ENCODE measurements at regions not wholly inside any gene's neighbourhood (a gene's known extent, or its start where the extent isn't known, plus 50 kb on each side); places are given as distances from the start of the nearest gene placed in this dataset.

DNA sequence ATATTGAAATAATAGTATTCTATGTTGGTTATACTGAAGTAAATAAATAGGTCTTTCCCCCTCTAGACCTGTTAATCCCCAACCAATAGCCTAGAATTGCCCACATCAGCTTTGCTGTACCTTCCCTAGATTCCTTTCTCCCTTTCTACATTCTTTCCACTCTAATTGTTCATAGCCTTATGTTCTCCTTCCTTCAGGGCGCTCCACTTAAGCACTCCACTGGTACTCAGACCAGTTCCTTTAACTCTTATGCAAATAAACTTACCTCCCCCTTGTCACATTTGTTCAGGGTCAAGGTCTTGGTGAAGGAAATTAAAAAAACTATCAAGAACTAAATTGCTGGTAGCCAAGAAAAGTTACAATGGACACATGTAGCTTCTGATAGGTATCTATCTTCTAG, 294.8 kb downstream of the UTP18 start:
- no peak overlapping the region for H3K4me3 Mint-ChIP-seq
- ATAC-seq (no peak), DNase-seq (no peak)
- peaks cover 18 to 35% (median 21%) of the 10 kb centered on the region in 5 donors for H3K27me3 Mint-ChIP-seq
- POLR2A ChIA-PET = no interaction called here
- H3K9me3 Mint-ChIP-seq = no peaks in the 10 kb centered on the region
- no peaks in the 10 kb centered on the region for H3K36me3 Mint-ChIP-seq
- H3K27ac Mint-ChIP-seq = no peak overlapping the region
- H3K4me1 Mint-ChIP-seq = no peaks in the 10 kb centered on the region

DNA sequence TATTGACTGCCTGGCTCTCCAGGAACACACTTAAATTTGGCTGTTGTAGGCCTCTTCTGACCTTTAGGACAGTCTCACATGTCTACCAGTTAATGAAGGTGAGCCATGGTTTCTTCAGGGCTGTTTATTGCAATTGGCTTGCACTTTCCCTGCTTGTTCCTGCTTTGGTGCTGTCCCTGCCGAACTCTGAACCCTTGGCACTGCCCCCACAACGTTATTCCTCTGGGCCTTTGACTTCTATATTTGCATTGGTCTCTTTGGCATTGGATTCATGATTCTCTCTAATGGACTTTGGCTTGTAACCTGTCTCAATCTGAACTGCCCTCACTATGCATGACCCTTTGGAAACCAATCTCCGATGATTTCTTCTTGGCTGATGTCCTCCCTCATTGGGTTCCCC, 299.4 kb downstream of the UTP18 start:
- H3K27me3 Mint-ChIP-seq = peaks cover 23 to 63% (median 28%) of the 10 kb centered on the region in 5 donors
- no peak overlapping the region for H3K4me3 Mint-ChIP-seq
- DNase-seq (no peak), ATAC-seq (no peak)
- no peaks in the 10 kb centered on the region for H3K4me1 Mint-ChIP-seq
- no peak overlapping the region for H3K27ac Mint-ChIP-seq
- POLR2A ChIA-PET = no interaction called here
- no peaks in the 10 kb centered on the region for H3K9me3 Mint-ChIP-seq
- H3K36me3 Mint-ChIP-seq = no peaks in the 10 kb centered on the region

DNA sequence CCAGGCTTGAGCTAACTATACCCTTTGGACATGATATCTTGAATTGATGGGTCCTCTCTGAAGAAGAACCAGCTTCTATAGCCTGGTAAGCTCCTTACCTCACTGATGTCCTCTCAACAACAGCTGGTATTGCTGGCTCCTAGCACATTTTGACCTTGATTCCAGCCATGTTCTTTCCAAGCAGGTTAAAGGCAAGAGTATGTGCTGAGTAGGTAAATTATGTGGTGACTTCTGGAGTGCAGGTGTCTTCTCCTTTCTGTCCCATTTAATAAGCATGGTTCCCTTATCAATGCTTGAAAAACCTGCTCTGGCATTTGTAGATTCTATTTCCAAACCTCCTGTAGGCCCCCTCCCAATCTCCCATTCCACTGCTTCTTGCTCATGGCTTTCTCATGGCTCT, 300.1 kb downstream of the UTP18 start:
- H3K9me3 Mint-ChIP-seq = no peaks in the 10 kb centered on the region
- H3K27ac Mint-ChIP-seq = no peak overlapping the region
- H3K27me3 Mint-ChIP-seq = peaks cover 19 to 57% (median 25%) of the 10 kb centered on the region in 5 donors
- DNase-seq = no peak
- H3K4me3 Mint-ChIP-seq = no peak overlapping the region
- no peaks in the 10 kb centered on the region for H3K4me1 Mint-ChIP-seq
- no peak for ATAC-seq
- H3K36me3 Mint-ChIP-seq = no peaks in the 10 kb centered on the region
- POLR2A ChIA-PET = no interaction called here

DNA sequence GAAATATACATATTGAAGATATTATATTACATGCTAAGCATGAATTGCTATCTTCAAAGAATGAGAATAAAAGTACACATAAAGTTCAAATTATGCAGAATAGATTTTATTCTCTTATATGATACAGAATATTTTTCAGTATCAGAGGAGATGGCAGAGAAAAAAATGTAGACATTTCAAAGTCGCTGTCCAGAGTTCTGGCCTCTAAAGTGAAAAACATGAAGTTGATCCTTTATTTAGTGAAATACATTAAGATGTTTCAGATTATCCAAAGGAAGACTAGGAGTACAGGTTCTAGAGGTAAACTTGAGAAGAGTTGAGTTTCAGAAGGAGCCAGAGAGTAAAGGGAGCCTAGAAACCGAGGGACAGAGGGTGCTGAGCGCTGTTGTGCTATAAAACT, 303.6 kb downstream of the UTP18 start:
- H3K4me3 Mint-ChIP-seq = no peak overlapping the region
- no peaks in the 10 kb centered on the region for H3K36me3 Mint-ChIP-seq
- no peaks in the 10 kb centered on the region for H3K4me1 Mint-ChIP-seq
- ATAC-seq = no peak
- DNase-seq = no peak
- POLR2A ChIA-PET = no interaction called here
- peaks cover 7 to 61% (median 24%) of the 10 kb centered on the region in 5 donors for H3K27me3 Mint-ChIP-seq
- H3K27ac Mint-ChIP-seq = no peak overlapping the region
- peaks cover 0 to 7% (median 2%) of the 10 kb centered on the region in 9 donors for H3K9me3 Mint-ChIP-seq

DNA sequence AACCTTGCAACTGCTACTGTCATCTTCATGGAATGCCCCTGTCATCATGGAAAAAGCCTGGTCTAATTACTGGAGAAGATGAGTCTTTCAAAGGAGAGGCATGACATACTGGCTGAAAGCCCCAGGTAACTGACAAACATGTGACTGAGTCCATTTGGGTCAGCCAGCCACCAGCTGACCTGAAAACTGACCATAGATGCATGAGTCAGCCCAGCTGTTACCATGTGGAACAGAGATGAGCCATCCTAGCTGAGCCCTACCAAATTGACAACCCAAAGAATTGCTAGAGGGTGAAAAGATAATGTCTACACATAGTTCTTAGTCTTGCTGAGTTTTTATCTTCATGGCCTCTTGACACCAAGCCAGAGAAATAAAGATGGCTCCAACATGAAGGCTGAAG, 311.8 kb downstream of the UTP18 start:
- ATAC-seq (no peak), DNase-seq (no peak)
- Mint-ChIP-seq H3K27ac (no peak overlapping the region), H3K4me3 (no peak overlapping the region), H3K36me3 (peaks cover 0 to 19% (median 4%) of the 10 kb centered on the region in 3 donors), H3K27me3 (peaks cover 16 to 65% (median 30%) of the 10 kb centered on the region in 5 donors), H3K4me1 (no peaks in the 10 kb centered on the region), H3K9me3 (peaks cover 0 to 29% (median 11%) of the 10 kb centered on the region in 9 donors)
- POLR2A ChIA-PET = no interaction called here
